ENCODE measurements at regions not wholly inside any gene's neighbourhood (a gene's known extent, or its start where the extent isn't known, plus 50 kb on each side); places are given as distances from the start of the nearest gene placed in this dataset.

DNA sequence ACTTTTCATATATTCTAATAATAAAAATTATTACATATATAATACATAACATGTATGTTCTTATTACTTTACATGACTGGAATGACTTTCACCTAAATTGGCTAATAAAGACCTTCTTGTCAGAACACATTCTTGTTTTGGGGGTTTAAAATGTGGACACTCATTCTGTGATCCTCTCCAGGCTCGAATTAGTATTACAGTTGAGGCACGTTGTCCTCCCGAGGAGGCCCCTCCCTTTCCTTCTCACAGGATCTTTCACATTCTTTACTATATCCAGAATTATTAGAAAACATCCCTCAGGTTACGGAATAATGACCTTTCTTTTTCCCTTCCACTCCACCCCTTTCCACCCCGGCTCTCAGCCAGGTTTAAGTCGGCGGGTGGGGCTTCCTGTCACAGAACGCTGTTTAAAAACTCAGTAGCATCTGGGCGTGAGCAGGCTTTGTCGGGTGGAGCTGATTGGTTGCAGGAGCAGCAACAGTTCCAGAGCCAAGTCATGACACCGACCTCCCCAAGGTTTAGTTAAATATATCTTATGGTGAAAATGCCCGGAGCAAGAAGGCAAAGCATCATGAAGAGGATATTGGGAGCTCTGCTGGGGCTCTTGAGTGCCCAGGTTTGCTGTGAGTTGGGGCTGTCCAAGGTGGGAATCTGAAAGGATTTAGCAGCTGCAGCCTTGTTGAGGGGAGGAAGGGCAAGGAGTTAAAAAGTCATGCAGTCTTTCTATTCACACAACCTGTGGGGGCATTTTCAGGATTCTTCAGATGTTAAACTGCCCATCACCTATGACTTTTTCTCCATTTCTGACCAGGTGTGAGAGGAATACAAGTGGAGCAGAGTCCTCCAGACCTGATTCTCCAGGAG, 396.7 kb upstream of the OR4E1 start:
- TF ChIP-seq, protein P1, sequence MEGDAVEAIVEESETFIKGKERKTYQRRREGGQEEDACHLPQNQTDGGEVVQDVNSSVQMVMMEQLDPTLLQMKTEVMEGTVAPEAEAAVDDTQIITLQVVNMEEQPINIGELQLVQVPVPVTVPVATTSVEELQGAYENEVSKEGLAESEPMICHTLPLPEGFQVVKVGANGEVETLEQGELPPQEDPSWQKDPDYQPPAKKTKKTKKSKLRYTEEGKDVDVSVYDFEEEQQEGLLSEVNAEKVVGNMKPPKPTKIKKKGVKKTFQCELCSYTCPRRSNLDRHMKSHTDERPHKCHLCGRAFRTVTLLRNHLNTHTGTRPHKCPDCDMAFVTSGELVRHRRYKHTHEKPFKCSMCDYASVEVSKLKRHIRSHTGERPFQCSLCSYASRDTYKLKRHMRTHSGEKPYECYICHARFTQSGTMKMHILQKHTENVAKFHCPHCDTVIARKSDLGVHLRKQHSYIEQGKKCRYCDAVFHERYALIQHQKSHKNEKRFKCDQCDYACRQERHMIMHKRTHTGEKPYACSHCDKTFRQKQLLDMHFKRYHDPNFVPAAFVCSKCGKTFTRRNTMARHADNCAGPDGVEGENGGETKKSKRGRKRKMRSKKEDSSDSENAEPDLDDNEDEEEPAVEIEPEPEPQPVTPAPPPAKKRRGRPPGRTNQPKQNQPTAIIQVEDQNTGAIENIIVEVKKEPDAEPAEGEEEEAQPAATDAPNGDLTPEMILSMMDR (IDR thresholded peaks at IDR 0.05) = no peak
- TF ChIP-seq POLR2AphosphoS5 (IDR thresholded peaks at IDR 0.05; ENCODE audit: insufficient read depth in 1 of 2, low read depth in 1 of 2) (no peak), POLR2A (IDR thresholded peaks at IDR 0.05) (no peak)

All from vagina (tissue), 2 donors.